ENCODE measurements at regions not wholly inside any gene's neighbourhood (a gene's known extent, or its start where the extent isn't known, plus 50 kb on each side); places are given as distances from the start of the nearest gene placed in this dataset.

DNA sequence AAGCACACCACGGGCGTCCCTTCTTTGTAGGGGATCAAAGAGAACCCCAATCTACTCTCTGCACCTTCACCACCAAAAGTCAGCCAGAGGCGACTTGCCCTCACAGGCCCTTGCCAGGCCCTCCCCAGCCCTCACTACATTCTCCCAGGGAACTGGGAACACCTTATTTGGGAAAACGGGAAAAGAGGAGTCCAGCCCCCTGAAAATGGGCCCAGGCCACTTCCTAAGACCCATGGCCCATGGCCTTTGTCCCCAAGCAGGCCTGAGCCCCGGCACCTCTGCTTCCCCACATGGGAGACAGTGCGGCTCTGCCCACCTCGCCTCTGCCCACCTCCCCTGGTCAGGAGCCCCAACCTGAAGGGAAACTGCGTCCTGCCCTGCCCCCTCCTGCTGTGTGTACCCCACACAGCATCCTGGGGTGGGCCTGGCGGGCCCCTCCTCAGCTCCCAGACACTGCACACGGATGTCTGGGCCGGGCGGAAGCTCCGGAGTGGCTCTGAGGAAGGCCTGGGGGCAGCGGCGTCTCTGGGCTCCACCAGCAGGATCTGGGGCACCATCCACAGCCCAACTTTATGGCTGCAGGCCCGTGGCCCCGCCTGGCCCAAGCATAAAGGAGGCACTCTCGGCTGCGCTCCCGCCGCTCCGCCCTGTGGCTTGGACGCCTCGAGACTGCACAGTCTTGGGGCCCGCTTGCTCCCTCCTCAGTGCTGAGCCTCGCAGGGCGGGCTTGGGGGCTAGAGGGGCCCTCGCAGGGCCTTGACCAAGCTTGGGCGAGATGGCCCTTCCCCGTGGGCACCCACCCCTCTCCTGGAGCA, 70.3 kb upstream of the GPC1 start:
- TF ChIP-seq, protein P1, sequence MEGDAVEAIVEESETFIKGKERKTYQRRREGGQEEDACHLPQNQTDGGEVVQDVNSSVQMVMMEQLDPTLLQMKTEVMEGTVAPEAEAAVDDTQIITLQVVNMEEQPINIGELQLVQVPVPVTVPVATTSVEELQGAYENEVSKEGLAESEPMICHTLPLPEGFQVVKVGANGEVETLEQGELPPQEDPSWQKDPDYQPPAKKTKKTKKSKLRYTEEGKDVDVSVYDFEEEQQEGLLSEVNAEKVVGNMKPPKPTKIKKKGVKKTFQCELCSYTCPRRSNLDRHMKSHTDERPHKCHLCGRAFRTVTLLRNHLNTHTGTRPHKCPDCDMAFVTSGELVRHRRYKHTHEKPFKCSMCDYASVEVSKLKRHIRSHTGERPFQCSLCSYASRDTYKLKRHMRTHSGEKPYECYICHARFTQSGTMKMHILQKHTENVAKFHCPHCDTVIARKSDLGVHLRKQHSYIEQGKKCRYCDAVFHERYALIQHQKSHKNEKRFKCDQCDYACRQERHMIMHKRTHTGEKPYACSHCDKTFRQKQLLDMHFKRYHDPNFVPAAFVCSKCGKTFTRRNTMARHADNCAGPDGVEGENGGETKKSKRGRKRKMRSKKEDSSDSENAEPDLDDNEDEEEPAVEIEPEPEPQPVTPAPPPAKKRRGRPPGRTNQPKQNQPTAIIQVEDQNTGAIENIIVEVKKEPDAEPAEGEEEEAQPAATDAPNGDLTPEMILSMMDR (IDR thresholded peaks at IDR 0.05), result no peak
- no peak for TF ChIP-seq POLR2A (IDR thresholded peaks at IDR 0.05)
